A549 (cell line): ENCODE measurements at regions not wholly inside any gene's neighbourhood (a gene's known extent, or its start where the extent isn't known, plus 50 kb on each side); places are given as distances from the start of the nearest gene placed in this dataset.

Source experiments
- BCL3 ChIP-seq: fragments of >200 bp; sonication (Bioruptor Twin); formaldehyde crosslinking; IDR thresholded peaks from 3 replicates; pipeline ENCODE4 v1.6.1; 2016
- CTCF ChIP-seq: fragments of >200 bp; sonication (Bioruptor Twin); formaldehyde crosslinking; IDR thresholded peaks from 3 replicates; pipeline ENCODE4 v1.5.1; 2016
- ESRRA ChIP-seq: fragments of 150-350 bp; IDR thresholded peaks from 2 replicates; pipeline ENCODE4 v1.6.1; 2014; ENCODE audit warnings: mild to moderate bottlenecking, low read length, borderline replicate concordance
- FOSL2 ChIP-seq, 2 experiments: fragments of 450-650 bp in 1 of 2; fragments of >200 bp in 1 of 2; sonication (Bioruptor Twin) in 1 of 2; formaldehyde crosslinking; IDR thresholded peaks; 2 replicates each; pipeline versions ENCODE4 v1.5.0 to v1.6.1; 2016 to 2020; ENCODE audit warnings: mild to moderate bottlenecking in 1 of 2, moderate library complexity in 1 of 2
- HOXA7 ChIP-seq: fragments of 250-450 bp; sonication (Bioruptor Pico); IDR thresholded peaks from 2 replicates; pipeline ENCODE4 v1.5.0; 2020; ENCODE audit warnings: mild to moderate bottlenecking, moderate library complexity
- KDM1A ChIP-seq: fragments of 200-600 bp; sonication (generic); IDR thresholded peaks from 2 replicates; pipeline ENCODE4 v1.6.1; 2016; ENCODE audit warnings: low read depth, mild to moderate bottlenecking
- MAX ChIP-seq: IDR thresholded peaks from 2 replicates; pipeline ENCODE4 v1.6.1; 2012
- PBX3 ChIP-seq: IDR thresholded peaks from 2 replicates; pipeline ENCODE4 v1.6.1; 2012
- POLR2A ChIP-seq: IDR thresholded peaks from 2 replicates; pipeline ENCODE4 v1.6.1; 2012; ENCODE audit warnings: mild to moderate bottlenecking, low read length
- RAD21 ChIP-seq, 2 experiments: fragments of >200 bp in 1 of 2; sonication (Bioruptor Twin) in 1 of 2; formaldehyde crosslinking in 1 of 2; IDR thresholded peaks in 1 of 2; conservative IDR thresholded peaks in 1 of 2; 2 replicates in 1 of 2; 3 replicates in 1 of 2; pipeline ENCODE4 v1.6.1; 2012 to 2018; ENCODE audit warnings: inconsistent platforms in 1 of 2
- REST ChIP-seq: fragments of 200-600 bp; sonication (generic); IDR thresholded peaks from 2 replicates; pipeline ENCODE4 v1.6.1; 2016; ENCODE audit warnings: antibody characterized with exemption, mild to moderate bottlenecking, moderate library complexity
- RFX5 ChIP-seq: fragments of 450-650 bp; IDR thresholded peaks from 2 replicates; pipeline ENCODE4 v1.7.1; 2014; ENCODE audit warnings: antibody characterized with exemption, mild to moderate bottlenecking, moderate library complexity
- SMC3 ChIP-seq: fragments of >200 bp; sonication (Bioruptor Twin); formaldehyde crosslinking; IDR thresholded peaks from 3 replicates; pipeline ENCODE4 v1.6.1; 2018; ENCODE audit warnings: inconsistent platforms
- USF2 ChIP-seq: fragments of 450-650 bp; IDR thresholded peaks from 2 replicates; pipeline ENCODE4 v1.6.1; 2014; ENCODE audit warnings: antibody characterized with exemption

- TF ChIP-seq CTCF: no peak
- TF ChIP-seq FOSL2 (IDR thresholded peaks at IDR 0.05): no peak
- TF ChIP-seq FOSL2 (CRISPR knock-in tag; IDR thresholded peaks at IDR 0.05): no peak
- TF ChIP-seq POLR2A: no peak
- no peak for TF ChIP-seq RFX5
- no peak for TF ChIP-seq MAX
- no peak for TF ChIP-seq SMC3
- no peak for TF ChIP-seq PBX3
- TF ChIP-seq RAD21 (conservative IDR thresholded peaks at IDR 0.05 in 1 of 2, IDR thresholded peaks at IDR 0.05 in 1 of 2): no peak
- no peak for TF ChIP-seq KDM1A
- TF ChIP-seq REST: no peak
- TF ChIP-seq HOXA7 (CRISPR knock-in tag): no peak
- TF ChIP-seq ESRRA: no peak
- no peak for TF ChIP-seq BCL3
- no peak for TF ChIP-seq USF2
Measured at GRCh38 chr1:222216255-222216754, 331.6 kb downstream of the HHIPL2 start.
